Psoas muscle (tissue), 7 donors: ENCODE measurements at regions not wholly inside any gene's neighbourhood (a gene's known extent, or its start where the extent isn't known, plus 50 kb on each side); places are given as distances from the start of the nearest gene placed in this dataset.
"Not testable (repeated sequence)": the region's sequence is repeated elsewhere in the genome, so short reads cannot be mapped to it uniquely, and the experiment has no call there.

Experiments
- ATAC-seq, 4 donors: fragments of 200-7000 bp; cut with Tn5 transposase; one replicate each; pipeline ENCODE4 v1.9.1; 2020; ENCODE audit warnings: moderate library complexity in 3 of 4, mild to moderate bottlenecking in 2 of 4
- DNase-seq, 2 donors: peaks; one replicate each; pipeline ENCODE4 v3.0.0-alpha.2; 2020
- H3K27ac ChIP-seq: fragments of 200-600 bp; one replicate; pipeline ENCODE4 v1.8.0; 2022
- H3K27me3 ChIP-seq, 3 donors: fragments of 200-600 bp in 1 of 3; one replicate each; pipeline versions ENCODE4 v1.6.1 to v1.8.0; 2013 to 2022; ENCODE audit warnings: low read length in 2 of 3, mild to moderate bottlenecking in 2 of 3, moderate library complexity in 1 of 3; ENCODE audit not compliant: insufficient read depth in 3 of 3
- H3K36me3 ChIP-seq, 2 donors: fragments of 200-600 bp in 1 of 2; one replicate each; pipeline versions ENCODE4 v1.6.1 to v1.8.0; 2013 to 2022; ENCODE audit warnings: low read depth in 1 of 2, mild to moderate bottlenecking in 1 of 2, moderate library complexity in 1 of 2; ENCODE audit not compliant: insufficient read depth in 1 of 2
- H3K4me1 ChIP-seq: fragments of 200-600 bp; one replicate; pipeline ENCODE4 v1.8.0; 2022
- H3K4me3 ChIP-seq: fragments of 200-600 bp; one replicate; pipeline ENCODE4 v1.8.0; 2022; ENCODE audit warnings: mild to moderate bottlenecking
- H3K9me3 ChIP-seq: fragments of 200-600 bp; one replicate; pipeline ENCODE4 v1.8.0; 2022
- WGBS, 3 donors: extraction: QIAGEN DNeasy Blood & Tissue Kit; methylation state at CpG; one replicate each; pipeline versions ENCODE4 v1.1.6 to v1.1.7; 2013; 5-methylcytosine and 5-hydroxymethylcytosine counted together
- intact Hi-C, 2 donors: fragments of 100-400 bp; cut with DNase I; formaldehyde crosslinking; loops; one replicate each; pipeline versions ENCODE4 v1.11.0 to v1.14.2; 2022
- TF ChIP-seq, protein P1 (sequence below): fragments of 200-600 bp; IDR thresholded peaks from one replicate; pipeline ENCODE4 v1.8.0; 2022; ENCODE audit warnings: antibody characterized with exemption
- donor health status: healthy with polysubstance abuse.
- donor health status: DM: no; HTN: no; CAD: no; lungs with moderate emphysema.
- donor health status: Bipolar disorder and iron deficiency.
- donor health status: healthy.
- donor health status: DM: yes; HTN: yes; CAD: no.
- donor health status: DM: no; HTN: no; CAD: no.
- donor health status: DM: yes; HTN: yes; CAD: no.

DNA sequence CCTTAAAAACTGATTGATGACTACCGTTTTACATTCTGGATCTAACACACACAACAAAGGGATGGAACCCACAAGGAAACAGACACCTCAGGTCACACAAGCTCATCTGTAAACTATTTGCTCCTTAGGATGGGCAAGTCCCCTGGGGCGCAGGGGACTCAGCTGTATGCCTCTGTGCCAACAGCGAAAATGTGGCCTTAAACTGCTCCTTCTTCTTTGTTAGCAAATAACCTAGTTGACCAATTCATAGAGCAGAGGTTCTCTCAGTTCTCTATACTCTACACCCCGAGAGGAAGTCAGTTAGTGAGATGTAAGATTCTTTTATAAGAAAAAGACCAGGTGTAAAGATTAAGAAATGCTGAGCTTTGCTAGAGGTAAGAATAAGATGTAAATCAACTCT, 181.9 kb upstream of the PRSS58 start:
- no peak for DNase-seq
- no peaks in the 10 kb centered on the region for H3K36me3 ChIP-seq
- intact Hi-C loops = no loop called here
- no peaks in the 10 kb centered on the region for H3K4me1 ChIP-seq
- H3K27ac ChIP-seq = no peak overlapping the region
- WGBS, 3 donors = 88 to 94% (median 92%) methylated on average over 4 of the region's 4 CpGs
- H3K4me3 ChIP-seq = no peak overlapping the region
- no peaks in the 10 kb centered on the region for H3K27me3 ChIP-seq
- no peaks in the 10 kb centered on the region for H3K9me3 ChIP-seq
- ATAC-seq = no peak
- TF ChIP-seq, protein P1, sequence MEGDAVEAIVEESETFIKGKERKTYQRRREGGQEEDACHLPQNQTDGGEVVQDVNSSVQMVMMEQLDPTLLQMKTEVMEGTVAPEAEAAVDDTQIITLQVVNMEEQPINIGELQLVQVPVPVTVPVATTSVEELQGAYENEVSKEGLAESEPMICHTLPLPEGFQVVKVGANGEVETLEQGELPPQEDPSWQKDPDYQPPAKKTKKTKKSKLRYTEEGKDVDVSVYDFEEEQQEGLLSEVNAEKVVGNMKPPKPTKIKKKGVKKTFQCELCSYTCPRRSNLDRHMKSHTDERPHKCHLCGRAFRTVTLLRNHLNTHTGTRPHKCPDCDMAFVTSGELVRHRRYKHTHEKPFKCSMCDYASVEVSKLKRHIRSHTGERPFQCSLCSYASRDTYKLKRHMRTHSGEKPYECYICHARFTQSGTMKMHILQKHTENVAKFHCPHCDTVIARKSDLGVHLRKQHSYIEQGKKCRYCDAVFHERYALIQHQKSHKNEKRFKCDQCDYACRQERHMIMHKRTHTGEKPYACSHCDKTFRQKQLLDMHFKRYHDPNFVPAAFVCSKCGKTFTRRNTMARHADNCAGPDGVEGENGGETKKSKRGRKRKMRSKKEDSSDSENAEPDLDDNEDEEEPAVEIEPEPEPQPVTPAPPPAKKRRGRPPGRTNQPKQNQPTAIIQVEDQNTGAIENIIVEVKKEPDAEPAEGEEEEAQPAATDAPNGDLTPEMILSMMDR = no peak

DNA sequence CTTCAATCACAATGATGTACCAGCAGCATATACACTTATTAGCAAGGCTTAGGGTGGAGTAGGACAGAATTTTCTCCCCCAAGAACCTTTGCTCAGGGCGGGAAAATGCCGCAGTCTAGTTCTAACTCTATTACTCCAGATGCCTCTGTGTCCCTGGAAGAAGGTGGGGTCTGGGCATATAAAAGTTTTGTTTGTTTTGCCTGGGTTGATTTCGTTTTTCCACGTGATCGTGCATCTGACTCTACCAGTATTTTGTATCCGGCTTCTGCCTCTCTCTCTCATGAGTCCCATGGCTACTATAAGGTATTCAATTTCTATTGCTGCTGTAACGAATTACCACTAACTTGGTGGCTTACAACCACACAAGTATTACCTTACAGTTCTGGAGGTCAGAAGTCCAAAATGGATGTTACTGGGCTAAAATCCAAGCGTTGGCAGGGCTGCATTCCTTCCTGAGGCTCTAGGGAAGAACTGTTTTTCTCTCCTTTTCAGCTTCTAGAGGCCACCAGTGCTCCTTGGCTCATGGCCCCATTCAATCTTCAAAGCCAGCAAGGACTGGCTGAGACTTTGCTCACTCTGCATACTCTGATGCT, 181.2 kb upstream of the PRSS58 start:
- Histone ChIP-seq H3K4me1 (no peaks in the 10 kb centered on the region), H3K4me3 (no peak overlapping the region), H3K27ac (no peak overlapping the region), H3K36me3 (no peaks in the 10 kb centered on the region), H3K9me3 (no peaks in the 10 kb centered on the region), H3K27me3 (no peaks in the 10 kb centered on the region)
- no peak for ATAC-seq
- TF ChIP-seq, protein P1 = no peak
- WGBS, 3 donors = 39 to 65% (median 51%) methylated on average over 8 of the region's 8 CpGs
- no peak for DNase-seq
- intact Hi-C loops = no loop called here

DNA sequence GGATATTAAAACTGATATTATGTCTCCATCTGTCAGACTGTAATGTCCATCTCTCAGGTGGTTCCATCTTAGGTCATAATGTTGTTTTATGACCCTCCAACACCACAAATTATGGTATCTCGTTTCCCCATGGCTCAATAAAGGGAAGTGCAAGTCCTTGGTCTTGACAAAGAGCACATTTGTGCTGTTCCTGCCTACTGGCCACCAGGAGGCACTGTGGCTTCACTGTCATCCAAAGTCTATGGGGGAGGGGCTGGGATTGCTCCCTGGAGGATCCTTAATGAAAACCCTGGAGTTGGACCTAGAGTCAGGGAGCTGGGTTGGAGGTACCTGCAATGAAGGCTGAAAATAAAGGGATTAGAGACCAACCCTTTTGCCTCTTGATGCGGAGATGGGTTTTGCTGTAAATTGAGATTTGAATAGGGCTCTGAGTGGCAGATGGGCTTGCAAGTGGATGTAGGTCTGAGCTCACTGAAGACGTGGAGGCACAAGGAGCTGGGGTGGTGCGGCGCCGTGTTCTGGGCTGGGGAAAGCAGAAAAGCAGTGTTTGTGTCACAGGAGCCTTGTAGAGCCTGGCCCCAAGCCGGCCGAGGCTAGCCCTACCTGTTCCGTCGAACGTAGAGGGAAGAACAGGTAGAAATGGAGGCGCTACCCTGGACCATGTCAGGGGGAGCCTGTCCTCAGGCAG, 180.5 kb upstream of the PRSS58 start:
- TF ChIP-seq, protein P1 = peak; percentile 44
- WGBS, 3 donors = 89 to 90% (median 90%) methylated on average over 12 of the region's 12 CpGs
- no peak overlapping the region for H3K27ac ChIP-seq
- DNase-seq (no peak), ATAC-seq (peak in 2 of 4 donors; percentile 65 to 78)
- H3K4me3 ChIP-seq = no peak overlapping the region
- H3K9me3 ChIP-seq = no peaks in the 10 kb centered on the region
- H3K27me3 ChIP-seq = no peaks in the 10 kb centered on the region
- H3K4me1 ChIP-seq = no peaks in the 10 kb centered on the region
- H3K36me3 ChIP-seq = no peaks in the 10 kb centered on the region
- intact Hi-C loops = no loop called here

- DNase-seq (no peak), ATAC-seq (no peak)
- H3K27me3 ChIP-seq = no peaks in the 10 kb centered on the region
- no peaks in the 10 kb centered on the region for H3K9me3 ChIP-seq
- H3K27ac ChIP-seq = no peak overlapping the region
- H3K4me3 ChIP-seq = no peak overlapping the region
- H3K4me1 ChIP-seq = no peaks in the 10 kb centered on the region
- TF ChIP-seq, protein P1 = no peak
- H3K36me3 ChIP-seq = no peaks in the 10 kb centered on the region
- intact Hi-C loops = no loop called here
These were observed 179.9 kb upstream of the PRSS58 start for GRCh38 chr7:142437741-142438140.

GRCh38 chr7:142436601-142437000, 178.7 kb upstream of the PRSS58 start:
- DNase-seq = no peak
- no peak for ATAC-seq
- no peaks in the 10 kb centered on the region for H3K36me3 ChIP-seq
- WGBS, 3 donors = 70 to 77% (median 73%) methylated on average over 2 of the region's 2 CpGs
- no peak overlapping the region for H3K27ac ChIP-seq
- intact Hi-C loops = no loop called here
- H3K4me1 ChIP-seq = no peaks in the 10 kb centered on the region
- no peaks in the 10 kb centered on the region for H3K27me3 ChIP-seq
- TF ChIP-seq, protein P1 = no peak
- H3K4me3 ChIP-seq = no peak overlapping the region
- H3K9me3 ChIP-seq = no peaks in the 10 kb centered on the region

DNA sequence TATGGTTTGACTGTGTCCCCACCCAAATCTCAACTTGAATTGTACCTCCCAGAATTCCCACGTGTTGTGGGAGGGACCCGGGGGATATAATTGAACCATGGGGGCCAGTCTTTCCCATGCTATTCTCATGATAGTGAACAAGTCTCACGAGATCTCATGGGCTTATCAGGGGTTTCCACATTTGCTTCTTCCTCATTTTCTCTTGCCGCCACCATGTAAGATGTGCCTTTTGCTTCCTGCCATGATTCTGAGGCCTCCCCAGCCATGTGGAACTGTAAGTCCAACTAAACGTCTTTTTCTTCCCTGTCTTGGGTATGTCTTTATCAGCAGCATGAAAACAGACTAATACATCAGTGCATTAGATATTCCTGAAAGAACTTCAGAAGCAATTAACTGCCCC, 177.7 kb upstream of the PRSS58 start:
- H3K9me3 ChIP-seq, H3K27me3 ChIP-seq, H3K36me3 ChIP-seq, H3K4me3 ChIP-seq, H3K27ac ChIP-seq, ATAC-seq, intact Hi-C loops, H3K4me1 ChIP-seq, DNase-seq: not testable (repeated sequence)
- WGBS, 3 donors = 76 to 85% (median 82%) methylated on average over 5 of the region's 5 CpGs
